ENCODE measurements at regions not wholly inside any gene's neighbourhood (a gene's known extent, or its start where the extent isn't known, plus 50 kb on each side); places are given as distances from the start of the nearest gene placed in this dataset.

GRCh38 chr13:99042521-99043250, 64.8 kb upstream of the DOCK9 start:
- no peaks in the 10 kb centered on the region for H3K9me3 Mint-ChIP-seq
- POLR2A ChIA-PET = interaction anchor here (1.1 kb wide), 2 partner anchors 9 to 12 kb away, joined by 3 read pairs; no protein-coding TSS in a partner anchor
- ATAC-seq (ENCODE audit: low read depth) = no peak
- H3K27me3 Mint-ChIP-seq = no peaks in the 10 kb centered on the region
- H3K36me3 Mint-ChIP-seq = peaks cover 24% of the 10 kb centered on the region
- no peak for DNase-seq
- H3K27ac Mint-ChIP-seq = no peak overlapping the region
- peaks cover 58% of the 10 kb centered on the region for H3K4me1 Mint-ChIP-seq
- H3K4me3 Mint-ChIP-seq = no peak overlapping the region

GRCh38 chr13:99043831-99044231, 66.0 kb upstream of the DOCK9 start:
- ATAC-seq (ENCODE audit: low read depth) (no peak), DNase-seq (no peak)
- Mint-ChIP-seq H3K27ac (peak overlapping the region; percentile 10), H3K4me1 (peaks cover 63% of the 10 kb centered on the region), H3K36me3 (peaks cover 24% of the 10 kb centered on the region), H3K9me3 (no peaks in the 10 kb centered on the region), H3K4me3 (no peak overlapping the region), H3K27me3 (no peaks in the 10 kb centered on the region)
- POLR2A ChIA-PET = interaction anchor here (1.1 to 1.2 kb wide), 2 partner anchors 12 to 13 kb away, joined by 3 read pairs; no protein-coding TSS in a partner anchor

- POLR2A ChIA-PET = interaction anchor here (1.2 to 5.1 kb wide), 2 partner anchors 11 to 42 kb away, joined by 3 to 36 read pairs; no protein-coding TSS in a partner anchor
- peaks cover 25% of the 10 kb centered on the region for H3K36me3 Mint-ChIP-seq
- H3K4me1 Mint-ChIP-seq = peaks cover 67% of the 10 kb centered on the region
- no peak for DNase-seq
- no peak for ATAC-seq (ENCODE audit: low read depth)
- no peaks in the 10 kb centered on the region for H3K9me3 Mint-ChIP-seq
- H3K27ac Mint-ChIP-seq = peak overlapping the region; percentile 92
- H3K27me3 Mint-ChIP-seq = no peaks in the 10 kb centered on the region
- H3K4me3 Mint-ChIP-seq = peak overlapping the region; percentile 66
These were observed 66.9 kb upstream of the DOCK9 start for GRCh38 chr13:99044764-99045163.

GRCh38 chr13:99045396-99045795, 67.5 kb upstream of the DOCK9 start:
- ATAC-seq (ENCODE audit: low read depth) (no peak), DNase-seq (no peak)
- Mint-ChIP-seq H3K4me3 (peak overlapping the region; percentile 66), H3K4me1 (peaks cover 73% of the 10 kb centered on the region), H3K27me3 (no peaks in the 10 kb centered on the region), H3K36me3 (peaks cover 24% of the 10 kb centered on the region), H3K27ac (peak overlapping the region; percentile 92), H3K9me3 (no peaks in the 10 kb centered on the region)
- POLR2A ChIA-PET = interaction anchor here (0.7 to 5.1 kb wide), 4 partner anchors 16 to 172 kb away, joined by 3 to 36 read pairs (median 6); no protein-coding TSS in a partner anchor

- no peaks in the 10 kb centered on the region for H3K9me3 Mint-ChIP-seq
- POLR2A ChIA-PET = interaction anchor here (0.8 to 5.1 kb wide), 5 partner anchors 14 to 172 kb away, joined by 3 to 36 read pairs (median 4); no protein-coding TSS in a partner anchor
- peak overlapping the region; percentile 66 for H3K4me3 Mint-ChIP-seq
- peaks cover 73% of the 10 kb centered on the region for H3K4me1 Mint-ChIP-seq
- H3K27me3 Mint-ChIP-seq = no peaks in the 10 kb centered on the region
- no peak for ATAC-seq (ENCODE audit: low read depth)
- H3K27ac Mint-ChIP-seq = peak overlapping the region; percentile 92
- no peak for DNase-seq
- H3K36me3 Mint-ChIP-seq = peaks cover 18% of the 10 kb centered on the region
These were observed 69.0 kb upstream of the DOCK9 start for GRCh38 chr13:99046851-99047250.

GRCh38 chr13:99050983-99051488, 73.2 kb upstream of the DOCK9 start:
- Mint-ChIP-seq H3K9me3 (no peaks in the 10 kb centered on the region), H3K36me3 (peaks cover 19% of the 10 kb centered on the region), H3K4me1 (peaks cover 71% of the 10 kb centered on the region), H3K4me3 (peak overlapping the region; percentile 66), H3K27me3 (no peaks in the 10 kb centered on the region), H3K27ac (peak overlapping the region; percentile 92)
- ATAC-seq (ENCODE audit: low read depth) (no peak), DNase-seq (no peak)
- POLR2A ChIA-PET = interaction anchor here (0.6 to 3.4 kb wide), 9 partner anchors 9 to 142 kb away, joined by 3 to 19 read pairs (median 4); no protein-coding TSS in a partner anchor

GRCh38 chr13:99051768-99052455, 74.0 kb upstream of the DOCK9 start:
- DNase-seq (no peak), ATAC-seq (ENCODE audit: low read depth) (peak; percentile 41)
- POLR2A ChIA-PET = interaction anchor here (0.6 to 3.4 kb wide), 11 partner anchors 9 to 143 kb away, joined by 3 to 19 read pairs (median 3); no protein-coding TSS in a partner anchor
- Mint-ChIP-seq H3K9me3 (no peaks in the 10 kb centered on the region), H3K36me3 (peaks cover 19% of the 10 kb centered on the region), H3K27me3 (no peaks in the 10 kb centered on the region), H3K4me1 (peaks cover 63% of the 10 kb centered on the region), H3K27ac (peak overlapping the region; percentile 92), H3K4me3 (peak overlapping the region; percentile 66)

- H3K27ac Mint-ChIP-seq = peak overlapping the region; percentile 91
- ATAC-seq (ENCODE audit: low read depth) = peak; percentile 52
- no peak for DNase-seq
- peak overlapping the region; percentile 80 for H3K4me3 Mint-ChIP-seq
- POLR2A ChIA-PET = interaction anchor here (1.6 to 3.4 kb wide), 2 partner anchors 33 to 76 kb away, joined by 3 to 19 read pairs; no protein-coding TSS in a partner anchor
- H3K4me1 Mint-ChIP-seq = peaks cover 63% of the 10 kb centered on the region
- H3K27me3 Mint-ChIP-seq = no peaks in the 10 kb centered on the region
- no peaks in the 10 kb centered on the region for H3K9me3 Mint-ChIP-seq
- H3K36me3 Mint-ChIP-seq = peaks cover 14% of the 10 kb centered on the region
These were observed 75.9 kb upstream of the DOCK9 start for GRCh38 chr13:99053636-99054233.

GRCh38 chr13:99055281-99055680, 77.4 kb upstream of the DOCK9 start:
- no peaks in the 10 kb centered on the region for H3K9me3 Mint-ChIP-seq
- H3K4me3 Mint-ChIP-seq = peak overlapping the region; percentile 80
- no peaks in the 10 kb centered on the region for H3K27me3 Mint-ChIP-seq
- peaks cover 12% of the 10 kb centered on the region for H3K36me3 Mint-ChIP-seq
- no peak for DNase-seq
- H3K4me1 Mint-ChIP-seq = peaks cover 64% of the 10 kb centered on the region
- ATAC-seq (ENCODE audit: low read depth) = no peak
- H3K27ac Mint-ChIP-seq = peak overlapping the region; percentile 91
- POLR2A ChIA-PET = interaction anchor here (1.1 to 1.6 kb wide), 2 partner anchors 30 to 32 kb away, joined by 3 to 5 read pairs; no protein-coding TSS in a partner anchor

GRCh38 chr13:99055735-99056134, 77.9 kb upstream of the DOCK9 start:
- no peak overlapping the region for H3K27ac Mint-ChIP-seq
- no peak overlapping the region for H3K4me3 Mint-ChIP-seq
- no peaks in the 10 kb centered on the region for H3K9me3 Mint-ChIP-seq
- peaks cover 62% of the 10 kb centered on the region for H3K4me1 Mint-ChIP-seq
- POLR2A ChIA-PET = interaction anchor here (1.3 to 2.2 kb wide), 3 partner anchors 11 to 30 kb away, joined by 3 to 7 read pairs (median 5); no protein-coding TSS in a partner anchor
- no peak for DNase-seq
- ATAC-seq (ENCODE audit: low read depth) = no peak
- H3K36me3 Mint-ChIP-seq = peaks cover 11% of the 10 kb centered on the region
- H3K27me3 Mint-ChIP-seq = no peaks in the 10 kb centered on the region

- POLR2A ChIA-PET = interaction anchor here (1.3 to 2.2 kb wide), 3 partner anchors 10 to 12 kb away, joined by 3 to 7 read pairs (median 3); no protein-coding TSS in a partner anchor
- Mint-ChIP-seq H3K27ac (no peak overlapping the region), H3K4me1 (peaks cover 56% of the 10 kb centered on the region), H3K27me3 (no peaks in the 10 kb centered on the region), H3K36me3 (peaks cover 12% of the 10 kb centered on the region), H3K4me3 (no peak overlapping the region), H3K9me3 (no peaks in the 10 kb centered on the region)
- DNase-seq (no peak), ATAC-seq (ENCODE audit: low read depth) (no peak)
These were observed 78.6 kb upstream of the DOCK9 start for GRCh38 chr13:99056381-99057014.

GRCh38 chr13:99057310-99057975, 79.6 kb upstream of the DOCK9 start:
- peaks cover 47% of the 10 kb centered on the region for H3K4me1 Mint-ChIP-seq
- DNase-seq (no peak), ATAC-seq (ENCODE audit: low read depth) (no peak)
- no peaks in the 10 kb centered on the region for H3K9me3 Mint-ChIP-seq
- peaks cover 19% of the 10 kb centered on the region for H3K36me3 Mint-ChIP-seq
- no peak overlapping the region for H3K4me3 Mint-ChIP-seq
- POLR2A ChIA-PET = interaction anchor here (1.4 to 2.2 kb wide), 2 partner anchors 9 to 11 kb away, joined by 3 to 7 read pairs; no protein-coding TSS in a partner anchor
- no peaks in the 10 kb centered on the region for H3K27me3 Mint-ChIP-seq
- no peak overlapping the region for H3K27ac Mint-ChIP-seq

Measured in activated naive CD8-positive, alpha-beta T cell treated with anti-CD3 and anti-CD28 coated beads, Interleukin-2, amount 10 ng/mL, durations not matched to agents 7 days and 5 days (primary cell).